GM12874 (cell line): ENCODE measurements at regions not wholly inside any gene's neighbourhood (a gene's known extent, or its start where the extent isn't known, plus 50 kb on each side); places are given as distances from the start of the nearest gene placed in this dataset.

ENCODE experiments used
- CTCF ChIP-seq: IDR thresholded peaks from 2 replicates; pipeline ENCODE4 v1.5.1; 2011; ENCODE audit warnings: low read depth, mild to moderate bottlenecking, control low read depth, low read length, moderate library complexity; ENCODE audit not compliant: insufficient read depth

- TF ChIP-seq CTCF = no peak
Measured at GRCh38 chr7:46391231-46392201, 470.4 kb upstream of the IGFBP3 start.

DNA sequence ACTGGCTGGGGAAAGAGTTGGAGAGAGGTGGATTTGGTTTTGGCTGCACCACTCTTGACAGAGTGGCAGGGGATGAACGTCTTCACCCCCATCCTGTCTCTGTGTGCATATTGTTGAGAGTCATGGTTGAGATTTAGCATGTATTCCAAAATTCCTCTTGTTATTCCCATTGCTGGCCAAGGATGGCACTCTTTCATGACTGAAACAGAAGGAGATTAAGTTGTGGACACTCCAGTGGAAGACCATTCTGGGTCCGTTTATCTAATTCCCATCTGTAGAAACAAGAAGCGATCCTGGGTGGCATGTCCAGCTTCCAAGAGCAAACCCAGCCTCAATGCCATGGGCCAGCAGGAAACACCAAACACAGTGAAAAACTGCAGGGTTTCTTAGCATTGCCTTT, 469.0 kb upstream of the IGFBP3 start:
- no peak for TF ChIP-seq CTCF

DNA sequence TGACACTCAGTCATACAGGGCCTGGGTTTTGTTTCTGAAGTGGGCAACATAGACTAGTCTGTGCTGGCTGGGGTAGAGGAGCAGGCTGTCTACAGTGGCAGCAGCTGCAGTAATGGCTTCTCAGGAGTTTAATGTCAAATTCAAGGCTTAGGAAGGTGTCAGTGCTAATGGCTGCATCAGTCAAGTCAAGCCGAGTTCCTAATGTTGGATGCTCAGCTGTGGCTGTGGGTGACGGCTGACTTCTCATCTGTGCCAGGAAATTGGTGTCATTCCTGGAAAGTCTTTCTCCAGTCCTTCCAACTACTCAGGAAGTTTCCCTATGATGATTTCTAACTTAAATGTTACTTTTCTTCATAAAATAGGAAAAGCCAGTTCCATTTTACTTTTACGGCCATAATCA, 468.1 kb upstream of the IGFBP3 start:
- TF ChIP-seq CTCF = no peak

DNA sequence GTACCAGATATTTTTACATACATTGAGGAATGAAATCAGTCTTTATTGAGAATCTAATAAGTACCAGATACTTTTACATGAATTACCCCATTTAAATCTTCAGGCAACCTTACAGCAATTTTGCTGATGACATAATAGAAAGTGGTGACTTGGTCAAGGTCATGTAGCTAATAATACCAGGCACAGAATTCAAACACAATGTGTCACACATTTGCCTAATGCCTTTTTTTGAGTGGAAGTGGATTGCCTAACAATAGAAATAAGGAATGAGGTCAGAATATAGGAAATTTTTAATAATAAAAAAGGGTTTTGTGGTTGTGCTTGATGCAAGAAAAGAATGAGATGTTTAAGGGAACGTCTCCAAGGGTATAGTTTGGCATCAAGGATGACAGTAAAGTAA, 466.6 kb upstream of the IGFBP3 start:
- TF ChIP-seq CTCF = no peak

GRCh38 chr7:46386428-46387399, 465.6 kb upstream of the IGFBP3 start:
- no peak for TF ChIP-seq CTCF

DNA sequence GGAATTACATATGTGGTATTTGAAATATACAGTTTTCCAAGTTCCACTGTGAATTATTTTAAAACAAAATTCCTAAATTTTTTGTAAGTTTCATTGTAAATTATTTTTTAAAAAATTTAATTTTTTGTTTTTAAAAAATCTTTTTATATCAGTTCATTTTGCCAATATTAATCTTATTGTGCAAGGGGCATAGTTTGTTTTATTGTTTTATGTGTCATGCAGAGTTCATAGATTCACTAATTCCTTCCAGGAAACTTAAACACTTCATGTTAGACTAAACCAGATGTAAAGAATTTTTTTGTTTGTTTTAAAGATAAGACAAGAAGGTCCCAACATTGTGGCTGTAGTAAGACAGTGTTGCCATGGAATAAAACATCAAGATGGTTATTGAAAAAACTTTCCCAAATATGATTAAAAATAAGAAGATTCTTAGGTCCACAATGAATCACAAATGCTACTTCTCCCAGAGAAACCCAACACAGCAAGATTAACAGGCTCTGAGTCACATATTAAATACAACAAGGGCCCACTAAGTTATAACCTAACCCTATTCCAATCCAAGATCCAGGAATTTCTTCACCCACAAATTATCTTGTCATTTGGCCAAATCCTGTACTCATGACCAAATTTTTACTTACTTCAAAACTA, 464.7 kb upstream of the IGFBP3 start:
- TF ChIP-seq CTCF = no peak
